Upper lobe of left lung (tissue), 6 donors: ENCODE measurements at regions not wholly inside any gene's neighbourhood (a gene's known extent, or its start where the extent isn't known, plus 50 kb on each side); places are given as distances from the start of the nearest gene placed in this dataset.
A peak's percentile ranks its signal among the peaks of the same experiment; 100 is the strongest.

Experiments
- ATAC-seq, 2 donors: fragments of 200-7000 bp; cut with Tn5 transposase; one replicate each; pipeline ENCODE4 v1.9.1; 2022; ENCODE audit warnings: mild to moderate bottlenecking in 2 of 2, moderate library complexity in 2 of 2; ENCODE audit not compliant: low FRiP score in 2 of 2
- DNase-seq, 2 donors: peaks; one replicate each; pipeline ENCODE4 v3.0.0-alpha.2; 2019 to 2020
- H3K27ac ChIP-seq, 4 donors: fragments of 200-600 bp; sonication (generic); one replicate each; pipeline ENCODE4 v1.5.1; 2016 to 2019
- H3K27me3 ChIP-seq, 4 donors: fragments of 200-600 bp; sonication (generic); one replicate each; pipeline ENCODE4 v1.5.1; 2017 to 2019
- H3K36me3 ChIP-seq, 4 donors: fragments of 200-600 bp; sonication (generic); one replicate each; pipeline ENCODE4 v1.5.1; 2016 to 2019
- H3K4me1 ChIP-seq, 4 donors: fragments of 200-600 bp; sonication (generic); one replicate each; pipeline ENCODE4 v1.5.1; 2018 to 2019
- H3K4me3 ChIP-seq, 4 donors: fragments of 200-600 bp; sonication (generic); one replicate each; pipeline ENCODE4 v1.5.1; 2017 to 2019; ENCODE audit warnings: mild to moderate bottlenecking in 2 of 4, moderate library complexity in 1 of 4
- H3K9me3 ChIP-seq, 4 donors: fragments of 200-600 bp; sonication (generic); one replicate each; pipeline ENCODE4 v1.5.1; 2018 to 2019
- CTCF ChIP-seq, 6 experiments: fragments of 450-650 bp in 4 of 6; fragments of 200-600 bp in 2 of 6; sonication (generic) in 2 of 6; IDR thresholded peaks; one replicate each; pipeline ENCODE4 v1.5.1; 2016 to 2019; ENCODE audit warnings: antibody characterized with exemption in 6 of 6
- EP300 ChIP-seq, 4 donors: sonication (generic); formaldehyde crosslinking; IDR thresholded peaks; one replicate each; pipeline ENCODE4 v1.5.1; 2017; ENCODE audit warnings: antibody characterized with exemption in 4 of 4, control low read depth in 2 of 4
- POLR2A ChIP-seq, 4 donors: fragments of 450-650 bp; IDR thresholded peaks; one replicate each; pipeline ENCODE4 v1.5.1; 2016 to 2017; ENCODE audit warnings: antibody characterized with exemption in 4 of 4, mild to moderate bottlenecking in 2 of 4
- POLR2AphosphoS5 ChIP-seq, 2 donors: sonication (generic); formaldehyde crosslinking; IDR thresholded peaks; one replicate each; pipeline ENCODE4 v1.5.1; 2017; ENCODE audit warnings: antibody characterized with exemption in 2 of 2
- WGBS, 2 donors: methylation state at CpG; one replicate each; pipeline ENCODE4 v1.1.5; 2017 to 2018; 5-methylcytosine and 5-hydroxymethylcytosine counted together
- donor health status: DM: no; HTN: no; CAD: no; lungs with moderate emphysema.
- donor health status: DM: no; HTN: yes; CAD: no; lungs with severe emphysema.

DNA sequence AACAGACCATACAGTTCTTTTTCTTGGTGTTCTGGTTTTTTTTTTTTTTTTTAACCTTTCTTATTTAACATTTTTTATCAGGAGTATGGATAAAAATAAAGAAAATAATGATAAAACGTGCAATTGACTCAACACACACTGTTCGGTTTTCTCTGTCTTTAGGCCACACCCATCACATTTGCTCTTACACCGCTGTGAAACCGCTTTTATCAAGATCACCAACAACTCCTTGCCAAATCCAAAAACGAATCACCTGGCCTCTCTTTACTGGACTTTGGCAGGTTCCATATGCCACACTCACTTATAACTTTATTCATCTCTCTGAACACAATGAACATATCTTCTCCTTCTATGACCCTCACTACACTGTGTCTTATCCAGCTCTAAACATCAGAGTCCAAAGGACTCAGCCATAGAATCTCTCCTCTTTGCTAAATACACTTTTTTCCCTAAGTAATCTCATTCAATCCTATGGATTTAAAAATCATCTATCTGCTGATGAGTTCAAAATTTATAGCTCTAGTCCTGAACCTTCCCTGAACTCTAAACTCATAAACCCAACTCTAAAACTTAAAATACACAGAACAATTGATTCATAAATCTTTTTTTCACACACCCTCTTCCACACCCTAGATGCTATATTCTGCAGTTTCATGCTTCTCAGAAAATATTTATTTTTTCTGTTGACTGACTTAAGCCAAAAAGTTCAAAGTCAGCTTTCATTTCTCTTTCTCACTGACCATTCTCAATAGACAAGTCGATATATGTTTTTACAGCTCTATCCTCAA is 800.6 kb upstream of the SOX9 start:
- Histone ChIP-seq H3K4me3 (no peak overlapping the region), H3K4me1 (no peaks in the 10 kb centered on the region), H3K9me3 (no peaks in the 10 kb centered on the region), H3K27ac (no peak overlapping the region), H3K36me3 (no peaks in the 10 kb centered on the region), H3K27me3 (no peaks in the 10 kb centered on the region)
- TF ChIP-seq POLR2A (IDR thresholded peaks at IDR 0.05): no peak
- no peak for TF ChIP-seq CTCF (IDR thresholded peaks at IDR 0.05)
- no peak for TF ChIP-seq POLR2AphosphoS5 (IDR thresholded peaks at IDR 0.05)
- no peak for TF ChIP-seq EP300 (IDR thresholded peaks at IDR 0.05)
- no peak for ATAC-seq
- DNase-seq: no peak
- WGBS, 2 donors: 83 to 88% methylated on average over 6 of the region's 6 CpGs

DNA sequence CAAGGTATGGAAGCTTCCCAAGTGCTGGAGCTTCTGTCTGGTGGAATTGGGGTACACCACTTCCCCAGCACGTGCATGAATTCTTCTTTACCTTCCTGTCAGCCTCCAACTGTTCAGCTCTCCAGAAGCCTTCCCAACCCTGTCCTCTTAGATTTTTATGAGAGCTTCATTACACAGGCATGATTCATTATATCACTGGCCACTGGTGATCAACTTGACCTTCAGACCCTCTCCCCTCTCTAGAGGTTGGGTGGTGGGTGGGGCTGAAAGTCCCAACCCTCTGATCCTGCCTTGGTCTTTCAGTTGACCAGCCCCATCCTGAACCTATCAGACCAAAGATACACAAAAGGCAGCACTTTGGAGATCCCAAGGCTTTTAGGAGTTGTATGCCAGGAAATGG is 795.7 kb upstream of the SOX9 start:
- H3K4me3 ChIP-seq: no peak overlapping the region
- no peak for DNase-seq
- TF ChIP-seq EP300 (IDR thresholded peaks at IDR 0.05): no peak
- TF ChIP-seq POLR2AphosphoS5 (IDR thresholded peaks at IDR 0.05): no peak
- TF ChIP-seq CTCF (IDR thresholded peaks at IDR 0.05): no peak
- no peak for TF ChIP-seq POLR2A (IDR thresholded peaks at IDR 0.05)
- 76 to 85% methylated on average over 1 of the region's 1 CpG for WGBS, 2 donors
- no peak overlapping the region for H3K27ac ChIP-seq
- peaks cover 0 to 5% (median 0%) of the 10 kb centered on the region in 4 donors for H3K4me1 ChIP-seq
- no peaks in the 10 kb centered on the region for H3K36me3 ChIP-seq
- no peaks in the 10 kb centered on the region for H3K9me3 ChIP-seq
- H3K27me3 ChIP-seq: no peaks in the 10 kb centered on the region
- ATAC-seq: no peak

- Histone ChIP-seq H3K36me3 (no peaks in the 10 kb centered on the region), H3K27me3 (no peaks in the 10 kb centered on the region), H3K4me3 (no peak overlapping the region), H3K27ac (no peak overlapping the region), H3K9me3 (no peaks in the 10 kb centered on the region), H3K4me1 (peaks cover 0 to 5% (median 0%) of the 10 kb centered on the region in 4 donors)
- 74 to 76% methylated on average over 3 of the region's 3 CpGs for WGBS, 2 donors
- DNase-seq (no peak), ATAC-seq (no peak)
- TF ChIP-seq POLR2A (IDR thresholded peaks at IDR 0.05) (no peak), EP300 (IDR thresholded peaks at IDR 0.05) (no peak), POLR2AphosphoS5 (IDR thresholded peaks at IDR 0.05) (no peak), CTCF (IDR thresholded peaks at IDR 0.05) (no peak)
These were observed 794.9 kb upstream of the SOX9 start for GRCh38 chr17:71325886-71326285.

DNA sequence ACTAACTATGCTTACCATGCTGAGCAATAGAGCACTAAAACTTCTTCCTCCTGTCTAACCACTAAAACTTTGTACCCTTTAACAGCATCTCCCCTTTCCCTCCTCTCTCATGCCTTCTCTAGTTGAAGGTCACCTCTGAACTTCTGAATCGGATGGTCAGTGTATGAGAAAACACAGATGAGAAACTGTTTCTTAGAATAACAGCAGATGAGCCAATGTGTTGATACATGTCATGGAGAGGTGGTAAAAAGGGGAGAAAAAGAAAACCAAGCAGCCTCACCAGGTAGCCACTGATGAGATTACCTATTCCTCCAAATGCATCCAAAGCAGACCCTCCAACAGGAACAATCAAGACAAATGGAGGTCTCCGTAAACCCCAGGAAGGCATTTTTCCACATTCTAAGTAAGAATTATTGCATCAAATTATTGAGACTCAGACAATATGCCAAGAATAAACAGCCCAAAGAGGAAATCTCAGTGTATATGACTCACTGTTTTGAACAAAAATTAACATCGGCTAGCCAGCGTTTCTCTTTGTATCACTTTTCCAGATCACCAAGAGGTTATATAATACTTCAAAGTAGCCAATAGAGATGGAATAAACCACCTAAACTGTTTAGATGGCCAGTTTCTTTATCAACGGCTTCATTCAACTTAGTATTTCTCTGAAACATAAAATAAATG is 793.3 kb upstream of the SOX9 start:
- peaks cover 0 to 5% (median 0%) of the 10 kb centered on the region in 4 donors for H3K4me1 ChIP-seq
- 44 to 46% methylated on average over 5 of the region's 5 CpGs for WGBS, 2 donors
- no peak for TF ChIP-seq EP300 (IDR thresholded peaks at IDR 0.05)
- no peak for TF ChIP-seq POLR2AphosphoS5 (IDR thresholded peaks at IDR 0.05)
- TF ChIP-seq CTCF (IDR thresholded peaks at IDR 0.05): no peak
- H3K9me3 ChIP-seq: no peaks in the 10 kb centered on the region
- H3K36me3 ChIP-seq: no peaks in the 10 kb centered on the region
- no peak overlapping the region for H3K27ac ChIP-seq
- no peak for DNase-seq
- H3K27me3 ChIP-seq: no peaks in the 10 kb centered on the region
- H3K4me3 ChIP-seq: no peak overlapping the region
- peak in 1 of 2 donors; percentile 48 for ATAC-seq
